ENCODE measurements at regions not wholly inside any gene's neighbourhood (a gene's known extent, or its start where the extent isn't known, plus 50 kb on each side); places are given as distances from the start of the nearest gene placed in this dataset.

DNA sequence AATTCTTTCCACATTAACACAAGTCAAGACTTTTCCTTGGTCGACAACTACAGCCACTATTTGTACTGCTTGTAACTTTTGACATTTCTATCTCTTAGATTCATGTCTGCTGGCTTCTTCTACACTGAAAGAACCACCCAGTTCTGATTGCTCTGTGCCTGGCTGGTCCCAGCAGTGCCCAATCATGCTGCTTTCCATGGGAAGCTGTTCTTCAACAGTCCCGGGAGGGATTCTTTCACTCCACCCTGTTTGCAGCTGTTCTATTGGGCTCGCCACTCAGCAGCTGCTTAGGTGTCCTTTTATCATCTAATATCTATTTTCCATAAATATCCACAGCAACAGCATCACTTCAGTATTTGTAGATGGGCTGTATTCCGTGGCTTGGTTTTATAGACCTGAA lies 471.1 kb upstream of the SMIM21 start:
- TF ChIP-seq, protein P1, sequence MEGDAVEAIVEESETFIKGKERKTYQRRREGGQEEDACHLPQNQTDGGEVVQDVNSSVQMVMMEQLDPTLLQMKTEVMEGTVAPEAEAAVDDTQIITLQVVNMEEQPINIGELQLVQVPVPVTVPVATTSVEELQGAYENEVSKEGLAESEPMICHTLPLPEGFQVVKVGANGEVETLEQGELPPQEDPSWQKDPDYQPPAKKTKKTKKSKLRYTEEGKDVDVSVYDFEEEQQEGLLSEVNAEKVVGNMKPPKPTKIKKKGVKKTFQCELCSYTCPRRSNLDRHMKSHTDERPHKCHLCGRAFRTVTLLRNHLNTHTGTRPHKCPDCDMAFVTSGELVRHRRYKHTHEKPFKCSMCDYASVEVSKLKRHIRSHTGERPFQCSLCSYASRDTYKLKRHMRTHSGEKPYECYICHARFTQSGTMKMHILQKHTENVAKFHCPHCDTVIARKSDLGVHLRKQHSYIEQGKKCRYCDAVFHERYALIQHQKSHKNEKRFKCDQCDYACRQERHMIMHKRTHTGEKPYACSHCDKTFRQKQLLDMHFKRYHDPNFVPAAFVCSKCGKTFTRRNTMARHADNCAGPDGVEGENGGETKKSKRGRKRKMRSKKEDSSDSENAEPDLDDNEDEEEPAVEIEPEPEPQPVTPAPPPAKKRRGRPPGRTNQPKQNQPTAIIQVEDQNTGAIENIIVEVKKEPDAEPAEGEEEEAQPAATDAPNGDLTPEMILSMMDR (IDR thresholded peaks at IDR 0.05): no peak
- no peak for TF ChIP-seq POLR2A (IDR thresholded peaks at IDR 0.05; ENCODE audit: low read depth)
- TF ChIP-seq POLR2AphosphoS5 (IDR thresholded peaks at IDR 0.05): no peak
- TF ChIP-seq EP300 (IDR thresholded peaks at IDR 0.05): no peak
